SIG-M5 treated with dmso at 0.1 percent for 504 hours (cell line): ENCODE measurements at regions not wholly inside any gene's neighbourhood (a gene's known extent, or its start where the extent isn't known, plus 50 kb on each side); places are given as distances from the start of the nearest gene placed in this dataset.

Experiments
- DNase-seq: peaks from one replicate; lab custom pipeline; 2025; ENCODE audit not compliant: unreplicated experiment; lab: John Stamatoyannopoulos, UW

GRCh38 chr1:224846119-224846907 is 83.2 kb upstream of the DNAH14 start:
- no peak for DNase-seq

- no peak for DNase-seq
Measured at GRCh38 chr1:224850446-224850845, 79.0 kb upstream of the DNAH14 start.

GRCh38 chr1:224851210-224851847 is 78.1 kb upstream of the DNAH14 start:
- peak; percentile 54 for DNase-seq

GRCh38 chr1:224851848-224852261 is 77.6 kb upstream of the DNAH14 start:
- DNase-seq: no peak

GRCh38 chr1:224852901-224853568 is 76.4 kb upstream of the DNAH14 start:
- peak; percentile 51 for DNase-seq

GRCh38 chr1:224856973-224857372 is 72.5 kb upstream of the DNAH14 start:
- DNase-seq: no peak

GRCh38 chr1:224859651-224860050 is 69.8 kb upstream of the DNAH14 start:
- no peak for DNase-seq

GRCh38 chr1:224860488-224861338 is 68.8 kb upstream of the DNAH14 start:
- no peak for DNase-seq

- DNase-seq: no peak
Measured at GRCh38 chr1:224861339-224861716, 68.1 kb upstream of the DNAH14 start.

- DNase-seq: no peak
Measured at GRCh38 chr1:224863486-224863885, 66.0 kb upstream of the DNAH14 start.

GRCh38 chr1:224864006-224864405 is 65.5 kb upstream of the DNAH14 start:
- DNase-seq: no peak

- no peak for DNase-seq
Measured at GRCh38 chr1:224865510-224865909, 64.0 kb upstream of the DNAH14 start.

- DNase-seq: no peak
Measured at GRCh38 chr1:224866940-224867339, 62.5 kb upstream of the DNAH14 start.

- no peak for DNase-seq
Measured at GRCh38 chr1:224867715-224868114, 61.8 kb upstream of the DNAH14 start.

GRCh38 chr1:224872832-224873433 is 56.5 kb upstream of the DNAH14 start:
- DNase-seq: no peak

- DNase-seq: no peak
Measured at GRCh38 chr1:224873434-224874369, 55.8 kb upstream of the DNAH14 start.

GRCh38 chr1:224874775-224875174 is 54.7 kb upstream of the DNAH14 start:
- DNase-seq: no peak

- no peak for DNase-seq
Measured at GRCh38 chr1:224879162-224879803, 50.2 kb upstream of the DNAH14 start.
